Fibroblast of lung (primary cell): ENCODE measurements at regions not wholly inside any gene's neighbourhood (a gene's known extent, or its start where the extent isn't known, plus 50 kb on each side); places are given as distances from the start of the nearest gene placed in this dataset.
A peak's percentile ranks its signal among the peaks of the same experiment; 100 is the strongest.

Experiments used
- DNase-seq, 2 donors: peaks; one replicate each; pipeline versions ENCODE4 v3.0.0 to v3.0.0-alpha.2; 2010; ENCODE audit warnings: low read depth in 2 of 2
- H2AFZ ChIP-seq: 2 replicates; pipeline ENCODE4 v1.5.1; 2012; ENCODE audit warnings: low read length, control low read depth, inconsistent platforms
- H3K27ac ChIP-seq: 2 replicates; pipeline ENCODE4 v1.5.1; 2011; ENCODE audit warnings: low read length, control low read depth; ENCODE audit not compliant: insufficient read depth
- H3K27me3 ChIP-seq: 2 replicates; pipeline ENCODE4 v1.5.1; 2011; ENCODE audit warnings: mild to moderate bottlenecking, low read length; ENCODE audit not compliant: control insufficient read depth, insufficient read depth
- H3K36me3 ChIP-seq: 2 replicates; pipeline ENCODE4 v1.5.1; 2011; ENCODE audit warnings: low read length; ENCODE audit not compliant: control insufficient read depth, insufficient read depth
- H3K4me1 ChIP-seq: 2 replicates; pipeline ENCODE4 v1.5.1; 2011; ENCODE audit warnings: low read length; ENCODE audit not compliant: control insufficient read depth, insufficient read depth; ENCODE audit errors: extremely low read depth
- H3K4me2 ChIP-seq: 2 replicates; pipeline ENCODE4 v1.5.1; 2011; ENCODE audit warnings: low read length, control low read depth; ENCODE audit not compliant: insufficient read depth; ENCODE audit errors: extremely low read depth
- H3K4me3 ChIP-seq, 4 experiments: fragments of 200-600 bp in 1 of 4; sonication (generic) in 1 of 4; replicated peaks in 1 of 4; 2 replicates each; pipeline ENCODE4 v1.5.1; 2011 to 2016; ENCODE audit warnings: low read length in 4 of 4, low read depth in 3 of 4, mild to moderate bottlenecking in 3 of 4, control low read depth in 2 of 4, inconsistent platforms in 1 of 4, mixed read lengths in 1 of 4; ENCODE audit not compliant: insufficient read depth in 1 of 4; ENCODE audit errors: control extremely low read depth in 1 of 4
- H3K79me2 ChIP-seq: 2 replicates; pipeline ENCODE4 v1.5.1; 2012; ENCODE audit warnings: mild to moderate bottlenecking, low read length, inconsistent platforms; ENCODE audit not compliant: control insufficient read depth, insufficient read depth
- H3K9ac ChIP-seq: 2 replicates; pipeline ENCODE4 v1.5.1; 2011; ENCODE audit warnings: mild to moderate bottlenecking, low read length, control low read depth; ENCODE audit not compliant: insufficient read depth
- H3K9me3 ChIP-seq: 2 replicates; pipeline ENCODE4 v1.5.1; 2012; ENCODE audit warnings: low read depth, low read length; ENCODE audit not compliant: control insufficient read depth, insufficient read depth
- H4K20me1 ChIP-seq: 2 replicates; pipeline ENCODE4 v1.5.1; 2011; ENCODE audit warnings: low read length; ENCODE audit not compliant: control insufficient read depth, insufficient read depth; ENCODE audit errors: extremely low read depth
- EZH2 ChIP-seq: IDR thresholded peaks from 2 replicates; pipeline ENCODE4 v1.5.1; 2012; ENCODE audit warnings: low read length, control low read depth, mild to moderate bottlenecking; ENCODE audit errors: missing control alignments
- TF ChIP-seq, protein P1 (sequence below), 2 donors: IDR thresholded peaks in 1 of 2; conservative IDR thresholded peaks in 1 of 2; 1 replicate in 1 of 2; 2 replicates in 1 of 2; pipeline ENCODE4 v1.5.1; 2011 to 2012; ENCODE audit warnings: low read length in 2 of 2, control low read depth in 1 of 2, inconsistent platforms in 1 of 2, low read depth in 1 of 2, mild to moderate bottlenecking in 1 of 2

- H3K9ac ChIP-seq, result no peak overlapping the region
- no peaks in the 10 kb centered on the region for H3K9me3 ChIP-seq
- no peak for DNase-seq
- H4K20me1 ChIP-seq, result no peaks in the 10 kb centered on the region
- no peak overlapping the region for H3K4me3 ChIP-seq
- H3K27ac ChIP-seq, result no peak overlapping the region
- H3K36me3 ChIP-seq, result no peaks in the 10 kb centered on the region
- TF ChIP-seq, protein P1, sequence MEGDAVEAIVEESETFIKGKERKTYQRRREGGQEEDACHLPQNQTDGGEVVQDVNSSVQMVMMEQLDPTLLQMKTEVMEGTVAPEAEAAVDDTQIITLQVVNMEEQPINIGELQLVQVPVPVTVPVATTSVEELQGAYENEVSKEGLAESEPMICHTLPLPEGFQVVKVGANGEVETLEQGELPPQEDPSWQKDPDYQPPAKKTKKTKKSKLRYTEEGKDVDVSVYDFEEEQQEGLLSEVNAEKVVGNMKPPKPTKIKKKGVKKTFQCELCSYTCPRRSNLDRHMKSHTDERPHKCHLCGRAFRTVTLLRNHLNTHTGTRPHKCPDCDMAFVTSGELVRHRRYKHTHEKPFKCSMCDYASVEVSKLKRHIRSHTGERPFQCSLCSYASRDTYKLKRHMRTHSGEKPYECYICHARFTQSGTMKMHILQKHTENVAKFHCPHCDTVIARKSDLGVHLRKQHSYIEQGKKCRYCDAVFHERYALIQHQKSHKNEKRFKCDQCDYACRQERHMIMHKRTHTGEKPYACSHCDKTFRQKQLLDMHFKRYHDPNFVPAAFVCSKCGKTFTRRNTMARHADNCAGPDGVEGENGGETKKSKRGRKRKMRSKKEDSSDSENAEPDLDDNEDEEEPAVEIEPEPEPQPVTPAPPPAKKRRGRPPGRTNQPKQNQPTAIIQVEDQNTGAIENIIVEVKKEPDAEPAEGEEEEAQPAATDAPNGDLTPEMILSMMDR (conservative IDR thresholded peaks at IDR 0.05 in 1 of 2, IDR thresholded peaks at IDR 0.05 in 1 of 2; ENCODE audit: low read depth in 1 of 2, low read length in 2 of 2), result no peak
- no peak for TF ChIP-seq EZH2
- H3K4me1 ChIP-seq, result no peaks in the 10 kb centered on the region
- no peak overlapping the region for H3K4me2 ChIP-seq
- H3K79me2 ChIP-seq, result no peaks in the 10 kb centered on the region
- H2AFZ ChIP-seq, result no peak overlapping the region
- H3K27me3 ChIP-seq, result no peaks in the 10 kb centered on the region
Observed at GRCh38 chr17:73955616-73956015, 247.9 kb upstream of the RPL38 start.

GRCh38 chr17:73956169-73956568, 247.3 kb upstream of the RPL38 start:
- Histone ChIP-seq H3K9ac (no peak overlapping the region), H3K36me3 (no peaks in the 10 kb centered on the region), H3K4me2 (no peak overlapping the region), H4K20me1 (no peaks in the 10 kb centered on the region), H3K27me3 (no peaks in the 10 kb centered on the region), H3K4me3 (no peak overlapping the region), H3K27ac (no peak overlapping the region), H3K79me2 (no peaks in the 10 kb centered on the region), H3K4me1 (no peaks in the 10 kb centered on the region), H2AFZ (no peak overlapping the region), H3K9me3 (no peaks in the 10 kb centered on the region)
- DNase-seq, result no peak
- no peak for TF ChIP-seq EZH2
- TF ChIP-seq, protein P1 (conservative IDR thresholded peaks at IDR 0.05 in 1 of 2, IDR thresholded peaks at IDR 0.05 in 1 of 2; ENCODE audit: low read depth in 1 of 2, low read length in 2 of 2), result no peak

DNA sequence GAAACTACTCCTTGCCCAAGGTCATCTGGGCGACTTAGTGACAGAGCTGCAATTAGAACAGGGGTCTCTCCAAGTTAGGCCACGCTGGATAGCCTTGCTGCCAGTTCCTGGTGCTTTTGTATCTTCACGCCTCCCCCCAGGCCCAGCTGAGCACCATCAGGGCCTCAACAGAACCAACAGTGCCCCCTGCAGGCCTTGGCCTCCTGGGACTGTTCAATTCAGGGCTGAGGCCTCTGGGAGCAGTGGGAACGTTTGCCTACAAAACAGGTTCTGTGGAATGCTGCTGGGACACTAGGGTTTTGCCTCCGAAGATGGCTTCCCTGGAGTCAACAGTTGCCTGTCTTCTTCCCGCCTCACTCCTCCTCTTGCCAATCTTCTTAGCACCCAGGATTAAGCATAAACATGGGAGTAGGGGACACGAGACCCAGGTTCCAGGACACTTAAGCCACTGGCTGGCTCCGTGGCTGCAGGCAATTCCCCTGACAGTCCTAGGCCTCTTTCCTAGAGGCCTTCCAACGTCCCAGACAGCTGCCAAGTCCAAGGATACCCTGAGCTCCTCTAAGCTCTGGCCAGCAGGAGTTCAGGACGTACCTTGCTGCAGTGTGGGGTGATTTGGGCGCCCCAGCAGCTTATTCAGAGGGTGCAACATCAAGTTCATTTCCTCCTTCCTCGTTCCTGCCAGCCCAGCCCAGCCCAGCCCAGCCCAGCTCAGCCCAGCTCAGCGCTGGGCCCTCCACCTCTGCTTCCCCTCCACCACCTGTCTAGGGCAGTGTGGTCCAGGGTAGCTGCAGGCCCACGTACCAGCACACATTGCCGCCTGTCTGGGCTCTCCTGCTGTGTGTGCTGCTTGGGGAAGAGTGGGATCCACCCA, 246.6 kb upstream of the RPL38 start:
- H3K27me3 ChIP-seq, result no peaks in the 10 kb centered on the region
- H3K4me2 ChIP-seq, result no peak overlapping the region
- no peaks in the 10 kb centered on the region for H3K4me1 ChIP-seq
- H3K27ac ChIP-seq, result no peak overlapping the region
- H3K4me3 ChIP-seq, result no peak overlapping the region
- H4K20me1 ChIP-seq, result no peaks in the 10 kb centered on the region
- no peak for TF ChIP-seq EZH2
- TF ChIP-seq, protein P1 (conservative IDR thresholded peaks at IDR 0.05 in 1 of 2, IDR thresholded peaks at IDR 0.05 in 1 of 2; ENCODE audit: low read depth in 1 of 2, low read length in 2 of 2), result peak; percentile 10 to 58
- no peaks in the 10 kb centered on the region for H3K9me3 ChIP-seq
- H3K79me2 ChIP-seq, result no peaks in the 10 kb centered on the region
- no peak overlapping the region for H3K9ac ChIP-seq
- no peaks in the 10 kb centered on the region for H3K36me3 ChIP-seq
- DNase-seq, result peak in 1 of 2 donors; percentile 28
- H2AFZ ChIP-seq, result no peak overlapping the region
